Ishikawa (cell line): ENCODE measurements at regions not wholly inside any gene's neighbourhood (a gene's known extent, or its start where the extent isn't known, plus 50 kb on each side); places are given as distances from the start of the nearest gene placed in this dataset.

ENCODE experiments used
- CEBPB ChIP-seq: IDR thresholded peaks from 2 replicates; pipeline ENCODE4 v1.6.1; 2012
- CREB1 ChIP-seq: IDR thresholded peaks from 2 replicates; pipeline ENCODE4 v1.6.1; 2012; ENCODE audit warnings: low read depth
- EGR1 ChIP-seq: IDR thresholded peaks from 2 replicates; pipeline ENCODE4 v1.6.1; 2012
- EP300 ChIP-seq: IDR thresholded peaks from 2 replicates; pipeline ENCODE4 v1.6.1; 2012; ENCODE audit warnings: borderline replicate concordance
- NFIC ChIP-seq: IDR thresholded peaks from 2 replicates; pipeline ENCODE4 v1.6.1; 2012
- RAD21 ChIP-seq: IDR thresholded peaks from 2 replicates; pipeline ENCODE4 v1.6.1; 2012; ENCODE audit warnings: low read depth
- REST ChIP-seq: IDR thresholded peaks from 2 replicates; pipeline ENCODE4 v1.6.1; 2012; ENCODE audit warnings: low read depth, mild to moderate bottlenecking
- TEAD4 ChIP-seq: IDR thresholded peaks from 2 replicates; pipeline ENCODE4 v1.6.1; 2012
- YY1 ChIP-seq: IDR thresholded peaks from 2 replicates; pipeline ENCODE4 v1.6.1; 2012; ENCODE audit warnings: low read depth
- ZBTB7A ChIP-seq: IDR thresholded peaks from 2 replicates; pipeline ENCODE4 v1.6.1; 2012; ENCODE audit warnings: low read depth
- TF ChIP-seq, protein P1 (sequence below): IDR thresholded peaks from 2 replicates; pipeline ENCODE4 v1.6.1; 2012

- no peak for TF ChIP-seq NFIC
- TF ChIP-seq, protein P1, sequence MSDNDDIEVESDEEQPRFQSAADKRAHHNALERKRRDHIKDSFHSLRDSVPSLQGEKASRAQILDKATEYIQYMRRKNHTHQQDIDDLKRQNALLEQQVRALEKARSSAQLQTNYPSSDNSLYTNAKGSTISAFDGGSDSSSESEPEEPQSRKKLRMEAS: no peak
- no peak for TF ChIP-seq REST
- no peak for TF ChIP-seq TEAD4
- TF ChIP-seq EP300: no peak
- TF ChIP-seq CREB1: no peak
- no peak for TF ChIP-seq ZBTB7A
- TF ChIP-seq CEBPB: no peak
- no peak for TF ChIP-seq EGR1
- no peak for TF ChIP-seq YY1
- no peak for TF ChIP-seq RAD21
Measured at GRCh38 chr12:82089369-82090121, 268.6 kb downstream of the CCDC59 start.
